Caki2 (cell line): ENCODE measurements at regions not wholly inside any gene's neighbourhood (a gene's known extent, or its start where the extent isn't known, plus 50 kb on each side); places are given as distances from the start of the nearest gene placed in this dataset.

ENCODE experiments used
- DNase-seq: peaks from one replicate; pipeline ENCODE4 v3.0.0-alpha.2; 2015; ENCODE audit warnings: low read depth
- in situ Hi-C: cut with HindIII; loops from 2 replicates; pipeline ENCODE4 v1.10.0; 2016; ENCODE audit warnings: low sequenced_read_pairs, low pct_unique_long_range_greater_than_20kb, mixed read lengths

DNA sequence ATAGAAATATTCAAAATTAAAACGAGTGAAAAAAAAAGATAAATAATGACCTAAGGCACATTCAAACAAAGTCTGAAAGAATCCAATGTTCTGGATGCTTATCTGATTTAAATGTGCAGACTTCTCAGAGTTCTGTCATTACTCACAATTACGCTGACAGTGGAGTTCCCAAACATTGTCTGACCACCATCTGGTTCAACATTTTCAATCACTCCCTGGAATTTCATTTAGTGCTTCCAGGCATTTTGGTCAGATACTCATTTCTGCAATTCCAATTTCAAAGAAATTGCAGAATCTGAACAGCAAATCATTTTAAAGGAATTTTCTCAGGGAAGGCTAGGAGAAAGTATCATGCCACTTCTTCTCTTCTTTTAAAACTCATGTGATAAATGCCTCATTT is 398.2 kb upstream of the PDE3A start:
- DNase-seq, result no peak
- in situ Hi-C loops, result no loop called here

DNA sequence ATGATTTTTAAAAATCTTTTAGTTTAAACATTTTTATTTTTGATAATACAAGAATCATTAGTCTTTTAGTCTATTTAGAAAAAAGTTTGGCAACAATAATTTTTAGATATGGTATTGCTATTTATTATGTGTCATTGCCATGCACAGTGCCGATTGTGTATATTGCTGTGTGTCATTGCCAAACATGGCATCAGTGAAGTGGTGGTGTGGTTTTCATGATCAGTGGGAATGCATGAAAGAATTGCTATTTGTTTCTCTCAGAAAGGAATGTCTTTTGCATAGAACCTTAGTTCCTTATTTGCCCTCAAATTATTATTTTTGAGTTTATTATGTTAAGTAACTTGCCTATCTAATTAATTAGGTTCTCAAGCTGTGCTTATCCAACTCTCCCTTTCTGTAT is 397.5 kb upstream of the PDE3A start:
- in situ Hi-C loops, result no loop called here
- no peak for DNase-seq

DNA sequence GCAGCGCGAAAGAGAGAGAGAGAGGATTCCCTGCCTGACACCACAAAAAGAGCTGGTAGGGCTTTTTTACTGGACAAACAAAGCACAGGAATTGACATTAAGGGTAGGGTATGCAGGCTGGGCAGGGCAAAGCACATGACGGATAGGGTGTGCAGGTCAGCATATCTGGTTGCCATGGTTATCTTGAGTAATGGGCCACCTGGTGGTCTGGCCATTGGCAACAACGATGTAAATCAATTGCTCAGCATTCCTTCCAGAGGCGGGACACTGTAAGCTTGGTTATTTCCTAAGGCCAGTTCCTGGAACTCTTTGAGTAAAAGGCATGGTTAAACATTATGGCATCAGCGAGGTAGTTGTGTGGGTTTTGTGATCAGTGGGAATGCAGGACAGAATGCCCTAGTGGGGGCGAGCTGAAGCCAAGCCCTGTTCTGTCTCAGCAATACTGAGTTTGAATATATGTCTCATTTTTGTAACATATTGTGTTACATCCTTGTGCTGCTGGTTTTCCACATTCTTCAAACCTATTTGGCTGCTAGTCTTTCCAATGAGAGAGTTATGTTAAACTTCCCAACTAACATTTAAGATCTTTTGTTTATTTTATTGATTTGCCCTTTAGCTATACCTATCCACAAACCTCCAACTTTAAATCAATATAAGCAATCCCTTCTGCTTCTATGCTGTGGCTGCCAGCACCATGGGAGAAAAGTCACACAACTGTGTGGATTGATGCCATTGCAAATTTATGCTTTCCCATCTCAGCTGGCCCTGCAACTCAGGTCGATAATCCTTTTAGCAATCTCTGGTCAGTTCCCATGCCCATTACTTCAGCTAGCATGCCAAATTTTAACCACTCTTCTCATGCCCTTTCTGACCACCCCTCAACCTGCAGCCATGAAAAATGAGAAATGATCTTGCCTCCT is 396.7 kb upstream of the PDE3A start:
- peak; percentile 75 for DNase-seq
- in situ Hi-C loops, result no loop called here

DNA sequence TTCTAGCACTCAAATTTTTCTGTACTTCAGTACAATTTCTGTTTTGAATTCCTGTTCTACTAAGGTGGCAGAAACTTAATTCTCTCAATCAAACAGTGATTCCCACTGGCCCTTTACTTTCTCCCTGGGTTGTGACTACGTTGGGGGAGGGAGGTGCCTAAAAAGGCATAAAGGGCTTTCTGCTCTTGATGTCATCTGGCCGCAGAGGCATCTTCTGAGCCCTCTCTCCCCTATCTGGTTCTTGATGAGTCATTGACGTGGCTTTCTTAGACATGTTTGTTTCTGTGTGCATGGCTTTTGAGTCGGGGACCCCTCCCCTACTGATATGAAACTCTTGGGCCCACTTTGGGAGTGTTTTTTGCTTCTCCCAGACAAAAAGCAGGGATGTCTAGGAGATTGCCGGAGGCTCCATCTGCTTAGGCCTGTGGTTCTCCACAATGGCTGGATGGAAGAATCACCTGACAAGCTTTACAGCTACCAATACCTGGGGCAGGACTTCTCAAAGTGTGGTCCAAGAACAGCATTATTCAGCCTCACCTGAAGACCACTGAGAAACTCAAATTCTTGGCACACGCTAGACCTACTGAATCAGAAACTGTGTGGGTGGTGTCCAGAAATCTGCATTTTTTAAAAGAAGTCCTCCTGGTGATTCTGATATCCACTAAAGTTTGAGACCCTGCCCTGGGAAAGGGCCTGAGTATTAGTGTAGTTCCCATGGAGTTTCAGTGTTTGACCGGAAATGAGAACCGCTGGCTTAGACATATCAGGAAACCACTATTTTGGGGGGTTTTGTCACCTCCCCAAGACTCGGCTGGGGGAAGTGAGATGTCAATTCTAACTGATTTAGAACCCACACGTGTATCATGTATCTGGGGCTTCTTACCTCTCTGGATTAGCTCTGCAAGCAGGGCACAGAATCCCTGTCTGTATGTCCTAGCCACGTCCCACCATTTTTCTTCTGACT is 395.7 kb upstream of the PDE3A start:
- DNase-seq, result no peak
- in situ Hi-C loops, result no loop called here

DNA sequence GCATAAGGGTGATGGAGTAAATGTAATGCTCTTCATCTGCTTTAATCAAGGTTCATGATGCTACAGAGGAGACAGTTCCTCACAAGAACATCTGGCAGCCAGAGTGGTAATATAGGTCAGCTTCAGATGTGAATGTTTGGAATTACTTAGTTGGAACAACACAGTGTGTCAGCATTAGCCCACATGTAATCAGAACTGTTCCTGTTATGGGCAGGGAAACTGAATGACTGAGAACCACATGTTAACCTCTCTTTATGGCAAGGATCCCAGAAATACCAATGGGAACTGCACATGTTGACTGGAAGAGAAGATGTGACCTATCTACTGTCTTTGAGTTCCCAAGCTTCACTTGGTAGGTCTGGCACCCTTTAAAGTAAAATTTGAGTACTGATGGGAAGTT is 390.1 kb upstream of the PDE3A start:
- in situ Hi-C loops, result no loop called here
- peak; percentile 18 for DNase-seq

DNA sequence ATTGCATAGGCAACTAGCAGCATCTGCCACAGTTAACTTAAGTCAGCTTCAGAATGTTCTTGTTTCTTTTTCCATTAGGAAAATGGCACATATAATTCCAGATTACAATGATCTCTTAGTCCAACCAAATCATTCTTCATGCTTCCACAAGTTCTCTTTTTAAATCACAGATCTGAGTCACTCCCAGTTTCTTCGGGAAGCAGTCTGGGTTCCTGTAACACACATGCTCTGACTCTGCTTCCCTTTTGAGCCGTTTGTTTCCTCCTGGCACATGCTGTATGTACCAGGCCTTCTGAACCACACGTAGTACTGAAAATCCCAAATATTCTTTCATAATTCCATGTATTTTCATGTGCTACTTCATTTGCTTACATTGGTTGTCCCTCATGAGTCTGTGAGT is 388.8 kb upstream of the PDE3A start:
- no peak for DNase-seq
- in situ Hi-C loops, result no loop called here

DNA sequence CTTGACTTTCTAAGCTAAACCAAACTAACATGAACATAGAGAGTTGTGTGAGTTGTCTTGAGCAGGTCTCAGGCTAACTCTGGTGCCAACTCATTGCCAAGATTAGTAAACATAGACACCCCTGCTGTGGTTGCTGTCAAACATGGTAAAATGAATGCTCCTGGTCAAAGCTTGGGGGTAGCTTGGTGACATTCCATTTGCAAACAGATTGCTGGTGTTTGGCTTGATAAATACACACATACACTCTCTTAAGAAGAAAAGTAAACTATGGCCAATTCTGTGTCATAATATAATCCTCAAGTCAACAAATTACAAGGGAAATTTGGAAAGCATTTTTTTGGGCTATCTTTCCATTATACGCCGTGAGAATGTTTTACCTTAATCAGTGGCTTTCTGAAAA is 386.4 kb upstream of the PDE3A start:
- no peak for DNase-seq
- in situ Hi-C loops, result no loop called here

DNA sequence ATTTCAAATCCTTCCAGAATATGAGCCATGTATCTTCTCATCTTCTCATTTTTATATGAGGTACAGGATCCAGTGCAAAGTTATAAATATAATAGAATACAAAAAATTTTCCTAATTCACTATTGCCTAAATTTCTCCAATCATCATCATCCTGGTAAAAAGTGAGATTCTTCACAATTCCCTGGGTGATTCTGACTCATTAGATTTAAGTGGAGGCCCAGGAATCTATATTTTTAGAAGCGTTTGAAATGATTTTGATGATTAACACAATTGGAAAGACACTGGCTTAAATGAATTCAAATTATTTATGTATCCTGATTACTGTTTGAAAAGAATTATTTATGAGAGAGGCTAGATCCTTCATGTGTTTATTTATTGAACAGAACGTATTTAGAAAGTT is 380.3 kb upstream of the PDE3A start:
- in situ Hi-C loops, result no loop called here
- DNase-seq, result no peak

DNA sequence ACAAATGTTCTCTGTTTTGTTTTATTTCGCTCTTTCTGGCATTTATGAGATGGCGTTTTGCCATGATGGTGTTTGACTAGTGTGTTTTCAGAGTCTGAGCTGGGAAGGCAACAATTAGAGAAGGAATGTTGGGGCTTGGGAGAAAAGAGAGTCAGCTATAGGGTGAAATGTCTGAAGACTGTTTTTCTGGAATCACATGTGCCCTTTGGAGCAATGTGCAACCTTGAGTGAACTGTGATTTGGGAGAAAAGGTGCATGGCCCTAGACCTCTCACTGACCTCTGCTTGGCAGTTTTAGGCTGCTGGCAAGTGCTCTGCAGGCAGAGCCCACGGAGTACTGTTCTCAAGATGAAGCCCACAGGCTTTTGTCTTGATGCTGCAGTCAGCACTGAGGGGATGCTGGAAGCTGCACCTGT is 379.9 kb upstream of the PDE3A start:
- in situ Hi-C loops, result no loop called here
- DNase-seq, result no peak

DNA sequence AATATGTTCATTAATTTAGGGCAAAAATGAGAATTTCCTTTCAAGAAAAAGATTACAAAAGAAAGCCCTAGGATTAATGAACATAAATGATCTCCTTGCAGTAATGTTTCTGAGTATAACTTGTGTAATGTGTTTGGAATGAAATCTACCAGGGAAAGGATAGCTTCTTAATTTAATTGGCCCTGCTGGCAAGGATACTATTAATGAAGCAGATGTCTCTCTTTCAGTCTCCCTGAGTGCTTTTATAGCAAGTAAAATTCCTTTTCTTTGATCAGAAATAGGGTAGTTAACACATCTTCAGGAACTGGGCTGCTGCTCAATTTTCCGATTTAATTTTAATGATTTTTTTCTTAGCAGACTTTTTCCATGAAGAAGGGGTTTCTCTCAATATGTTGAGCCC is 379.4 kb upstream of the PDE3A start:
- in situ Hi-C loops, result no loop called here

DNA sequence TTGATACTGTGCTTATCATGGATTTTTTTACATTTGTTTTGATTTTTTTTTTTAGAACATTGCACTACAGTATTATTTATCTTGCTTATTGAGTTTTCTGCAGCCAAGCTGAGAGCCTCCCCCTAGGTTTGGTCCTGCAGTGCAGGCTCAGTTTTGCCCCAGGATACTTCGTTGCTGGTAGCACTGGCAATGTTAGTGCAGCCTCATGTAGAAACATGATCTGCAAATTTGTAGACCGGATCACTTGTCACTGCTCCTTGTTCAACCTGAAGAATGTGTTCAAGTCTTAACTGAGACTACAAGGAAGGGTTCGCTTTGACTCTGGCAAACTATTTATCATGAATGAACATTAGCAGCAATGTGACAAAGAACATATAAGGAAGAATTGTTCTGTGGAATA is 377.2 kb upstream of the PDE3A start:
- DNase-seq, result no peak
- in situ Hi-C loops, result no loop called here

More for the DNA sequence above, 379.4 kb upstream of the PDE3A start:
- DNase-seq, result no peak

DNA sequence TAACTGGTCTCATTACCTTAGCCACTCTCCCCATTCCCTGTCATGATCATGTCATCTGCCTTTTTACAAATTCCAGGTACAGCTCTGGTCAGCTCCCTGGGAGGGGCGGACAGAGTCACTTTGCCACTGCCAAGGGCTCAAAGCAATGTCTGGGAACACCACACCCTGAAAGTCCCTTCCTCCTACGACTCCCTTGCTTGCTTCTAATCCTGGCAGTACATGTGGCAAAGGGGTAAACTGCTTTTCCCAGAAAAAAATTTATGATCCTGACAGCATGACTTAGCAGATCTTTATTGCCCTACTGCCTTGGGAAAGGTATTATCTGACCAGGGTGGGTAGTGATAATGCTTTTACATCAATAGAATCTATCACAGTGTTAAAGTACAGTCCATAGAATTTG is 376.0 kb upstream of the PDE3A start:
- peak; percentile 18 for DNase-seq
- in situ Hi-C loops, result no loop called here

DNA sequence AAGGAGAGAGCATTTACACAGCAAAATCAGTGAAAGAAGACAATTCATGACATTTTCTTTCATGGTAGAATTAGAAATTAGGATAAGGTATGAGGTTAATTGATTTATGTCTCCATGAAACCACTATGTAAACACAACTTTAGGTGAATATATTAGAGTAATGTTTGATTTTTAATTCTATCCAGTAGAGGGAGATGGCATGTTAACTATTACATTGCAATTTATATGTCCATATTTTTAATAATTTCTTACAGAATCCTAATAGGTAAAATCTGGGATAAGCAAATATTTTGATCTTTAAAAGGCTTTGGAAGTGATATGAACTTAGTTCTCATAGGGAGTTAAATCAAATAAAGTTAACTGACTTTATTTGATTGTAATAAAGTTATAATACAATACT is 373.4 kb upstream of the PDE3A start:
- DNase-seq, result no peak
- in situ Hi-C loops, result no loop called here

DNA sequence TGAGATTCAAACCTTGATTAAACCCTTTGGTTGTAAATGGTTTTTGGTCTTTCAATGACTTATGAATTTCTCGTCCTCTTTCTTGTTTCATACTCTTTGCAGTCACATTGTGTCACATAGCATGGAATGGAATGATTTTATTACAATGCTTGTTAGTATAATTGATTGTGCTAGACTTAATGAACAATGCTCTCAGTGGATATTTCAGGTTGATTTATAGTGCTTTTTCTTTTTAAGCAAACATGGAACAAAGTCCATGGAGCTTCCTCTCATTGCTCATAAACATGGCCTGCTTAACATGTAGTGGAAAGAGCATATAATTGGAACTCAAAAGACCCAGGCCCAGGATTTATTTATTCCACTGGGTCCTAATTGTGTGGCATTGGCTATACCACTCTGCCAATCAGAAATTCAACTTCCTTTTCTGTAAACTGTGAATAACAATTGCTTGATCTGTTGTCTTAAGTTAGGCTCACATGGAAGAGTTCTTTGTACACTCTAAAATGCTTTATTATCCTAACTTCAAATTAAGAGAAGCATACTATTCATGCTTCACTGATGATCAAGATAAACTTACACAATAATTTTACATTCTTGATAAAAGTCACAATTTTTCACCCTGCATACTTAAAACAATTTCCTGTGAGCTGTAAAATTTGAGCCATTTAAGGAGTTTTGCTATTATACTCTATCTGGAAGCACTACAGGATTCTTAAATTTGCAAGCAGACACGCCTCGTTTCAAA is 370.5 kb upstream of the PDE3A start:
- in situ Hi-C loops, result no loop called here

DNA sequence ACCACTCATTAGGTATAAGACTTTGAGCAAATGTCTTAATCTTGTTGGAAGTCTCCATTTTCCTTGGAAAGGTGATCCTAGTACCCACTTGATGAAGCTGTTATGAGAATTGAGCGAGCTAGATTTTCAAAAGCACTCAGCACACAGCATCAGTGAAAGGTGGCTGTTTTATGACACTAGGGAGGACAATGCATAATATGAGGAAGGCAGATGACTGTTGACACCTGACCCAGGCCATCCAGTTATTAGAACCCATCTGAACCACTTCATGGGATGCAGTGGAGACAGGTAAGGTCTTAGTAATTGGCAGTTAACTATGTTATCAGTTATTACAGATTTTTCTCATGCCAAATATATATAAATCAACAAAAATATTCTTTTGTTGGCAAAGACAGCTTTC is 369.9 kb upstream of the PDE3A start:
- in situ Hi-C loops, result no loop called here
- DNase-seq, result no peak

More for the DNA sequence above, 370.5 kb upstream of the PDE3A start:
- no peak for DNase-seq

DNA sequence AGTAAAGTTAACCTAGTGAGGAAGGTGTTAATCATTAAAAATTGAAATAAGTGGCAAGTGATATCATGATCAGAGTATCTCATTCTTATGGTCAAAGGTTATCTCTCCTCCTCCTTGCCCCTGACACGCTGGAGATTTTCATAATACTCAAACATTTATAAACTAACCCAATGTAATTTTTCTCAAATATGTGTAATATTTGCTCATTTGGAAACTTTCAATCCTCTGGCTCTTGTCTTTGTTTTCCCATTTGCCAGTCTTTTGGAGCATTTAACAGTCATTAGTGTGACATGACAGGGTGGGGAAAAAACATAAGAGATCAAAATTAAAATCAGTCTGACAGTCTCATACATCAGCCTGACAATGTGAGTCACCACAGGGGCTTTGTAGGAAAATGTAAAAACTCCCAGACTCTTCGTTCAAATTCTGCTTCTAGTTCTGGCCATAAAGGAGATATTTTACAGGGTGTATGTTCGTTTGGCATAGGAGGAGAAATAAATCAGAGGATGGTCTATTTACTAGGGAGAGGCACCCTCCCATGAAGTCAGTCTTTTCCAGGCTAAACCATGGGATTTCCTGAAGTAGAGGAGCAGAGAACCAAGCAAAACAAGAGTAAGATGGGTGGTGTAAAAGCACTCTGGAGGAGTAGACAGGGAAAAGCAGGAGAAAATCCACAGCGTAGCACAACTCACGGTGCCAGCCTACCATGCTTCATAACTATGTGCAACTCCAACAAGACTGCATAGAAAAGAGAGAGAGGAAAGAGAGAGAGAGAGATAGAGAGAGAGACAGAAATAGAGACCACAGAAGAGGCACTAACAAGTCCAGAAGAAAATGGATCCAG is 369.2 kb upstream of the PDE3A start:
- in situ Hi-C loops, result no loop called here
- peak; percentile 13 for DNase-seq

DNA sequence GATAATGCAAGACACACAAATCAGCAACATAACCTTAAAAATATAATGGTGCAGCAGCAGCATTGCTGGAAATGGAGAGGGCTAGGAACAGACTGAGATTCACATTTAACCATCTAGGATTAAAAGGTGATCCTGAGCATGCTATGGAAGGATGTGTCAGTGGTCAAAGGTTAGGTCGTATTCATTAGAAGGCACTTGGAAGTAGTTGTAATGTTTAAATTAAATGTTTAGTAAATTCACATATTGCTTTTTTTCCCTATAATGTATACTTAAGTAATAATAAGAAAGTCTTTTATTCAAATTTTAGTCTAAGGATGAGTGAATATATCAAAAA is 368.6 kb upstream of the PDE3A start:
- no peak for DNase-seq
- in situ Hi-C loops, result no loop called here
